ENCODE measurements at regions not wholly inside any gene's neighbourhood (a gene's known extent, or its start where the extent isn't known, plus 50 kb on each side); places are given as distances from the start of the nearest gene placed in this dataset.

DNA sequence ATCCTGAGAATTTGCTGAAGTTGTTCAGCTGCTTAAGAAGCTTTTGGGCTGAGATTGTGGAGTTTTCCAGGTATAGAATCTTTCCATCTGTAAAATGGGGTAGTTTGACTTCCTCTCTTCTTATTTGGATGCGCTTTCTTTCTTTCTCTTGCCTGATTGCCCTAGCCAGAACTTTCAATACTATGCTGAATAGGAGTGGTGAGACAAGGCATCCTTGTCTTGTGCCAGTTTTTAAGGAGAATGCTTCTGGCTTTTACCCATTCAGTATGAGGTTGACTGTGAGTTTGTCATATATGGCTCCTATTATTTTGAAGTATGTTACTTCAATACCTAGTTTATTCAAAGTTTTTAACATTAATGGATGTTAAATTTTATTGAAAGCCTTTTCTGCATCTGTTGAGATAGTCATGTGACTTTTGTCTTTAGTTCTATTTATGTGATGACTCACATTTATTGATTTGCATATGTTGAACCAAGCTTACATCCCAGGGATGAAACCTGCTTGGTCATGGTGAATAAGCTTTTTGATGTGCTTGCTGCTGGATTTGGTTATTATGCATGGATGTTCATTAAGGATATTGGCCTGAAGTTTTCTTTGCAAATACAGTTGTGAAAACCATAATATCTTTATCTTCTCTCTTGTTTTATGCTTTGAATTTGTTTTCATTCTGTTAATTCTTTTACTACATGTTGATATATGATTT is 573.8 kb upstream of the NDST4 start:
- dilution Hi-C loops (cut with HindIII; ENCODE audit: low sequenced_read_pairs, unreplicated experiment), result no loop called here
- intact Hi-C loops (cut with micrococcal nuclease), result no loop called here

More for the DNA sequence above, 573.8 kb upstream of the NDST4 start:
- no peak overlapping the region for H3K18ac ChIP-seq (ENCODE audit: low read depth, low read length)
- H2BK20ac ChIP-seq (ENCODE audit: low read depth, low read length), result no peak overlapping the region
- H3K36me3 ChIP-seq (ENCODE audit: control insufficient read depth, insufficient read depth, low read length), result no peaks in the 10 kb centered on the region
- H4K20me1 ChIP-seq (ENCODE audit: insufficient read depth, low read length), result no peaks in the 10 kb centered on the region
- BruUV-seq (replicated peaks), result no TSS peak
- CTCF ChIA-PET, result no interaction called here
- H2BK120ac ChIP-seq (ENCODE audit: low read depth, low read length), result no peak overlapping the region
- no peak overlapping the region for H3K4ac ChIP-seq (ENCODE audit: low read depth, low read length)
- H2AK5ac ChIP-seq (ENCODE audit: low read depth, low read length), result no peak overlapping the region
- H2BK5ac ChIP-seq (ENCODE audit: low read depth, low read length, poor library complexity, severe bottlenecking), result no peak overlapping the region
- H2BK15ac ChIP-seq (ENCODE audit: low read depth, low read length), result no peak overlapping the region
- in situ Hi-C loops (cut with MboI; ENCODE audit: low sequenced_read_pairs), result no loop called here
- H3K4me1 ChIP-seq (ENCODE audit: control insufficient read depth, insufficient read depth, low read length), result no peaks in the 10 kb centered on the region
- no peaks in the 10 kb centered on the region for H3K79me1 ChIP-seq (ENCODE audit: low read depth in 1 of 2, low read length in 2 of 2)
- no peak for DNase-seq
- no peak for ATAC-seq (ENCODE audit: low read depth)
- no peak overlapping the region for H3K23ac ChIP-seq (ENCODE audit: low read depth, low read length)
- H3K9me3 ChIP-seq (ENCODE audit: control insufficient read depth, insufficient read depth, low read length), result no peaks in the 10 kb centered on the region
- no peak overlapping the region for H4K91ac ChIP-seq (ENCODE audit: insufficient read depth, low read depth, low read length)
- H3K56ac ChIP-seq (ENCODE audit: extremely low read depth, insufficient read depth, low read length), result no peak overlapping the region
- H3K27ac ChIP-seq (ENCODE audit: insufficient read depth, low read length), result no peak overlapping the region
- H3K27me3 ChIP-seq (ENCODE audit: control insufficient read depth, insufficient read depth, low read length), result no peaks in the 10 kb centered on the region
- H2AK9ac ChIP-seq (replicated peaks; ENCODE audit: low read depth, low read length, poor library complexity), result no peak overlapping the region
- no peak overlapping the region for H3K4me3 ChIP-seq (ENCODE audit: insufficient read depth, low read depth, low read length)
- no CpG with 5 or more reads among the region's 1 CpG for WGBS, 2 experiments (ENCODE audit: extremely low coverage in 2 of 2, insufficient read length in 1 of 2)
- no peak for TF ChIP-seq MXI1 (IDR thresholded peaks at IDR 0.05; ENCODE audit: borderline replicate concordance, low read depth, low read length)
- no peak for TF ChIP-seq CHD1 (IDR thresholded peaks at IDR 0.05; ENCODE audit: low read depth, low read length)
- TF ChIP-seq CEBPB (IDR thresholded peaks at IDR 0.05; ENCODE audit: low read depth, low read length), result no peak
- no peak for TF ChIP-seq MAFK (IDR thresholded peaks at IDR 0.05; ENCODE audit: low read depth, low read length)
- no peak for TF ChIP-seq RCOR1 (IDR thresholded peaks at IDR 0.05; ENCODE audit: insufficient replicate concordance, low read length)
- no peak for TF ChIP-seq MAZ (IDR thresholded peaks at IDR 0.05; ENCODE audit: borderline replicate concordance, low read depth, low read length)
- no peak for TF ChIP-seq RAD21 (IDR thresholded peaks at IDR 0.05; ENCODE audit: low read length)
- TF ChIP-seq POLR2A (IDR thresholded peaks at IDR 0.05; ENCODE audit: low read depth, low read length), result no peak
- TF ChIP-seq RFX5 (IDR thresholded peaks at IDR 0.05; ENCODE audit: low read depth, low read length), result no peak
- no peak for TF ChIP-seq BHLHE40 (IDR thresholded peaks at IDR 0.05; ENCODE audit: low read depth, low read length)
- H4K8ac ChIP-seq (ENCODE audit: low read depth in 2 of 2, low read length in 2 of 2), result no peak overlapping the region
- no peak overlapping the region for H2AFZ ChIP-seq (replicated peaks; ENCODE audit: low read length, poor library complexity)
- H3K9me1 ChIP-seq (ENCODE audit: insufficient read depth, low read length), result no peaks in the 10 kb centered on the region
- no peak overlapping the region for H4K5ac ChIP-seq (ENCODE audit: low read depth, low read length)
- POLR2A ChIA-PET (ENCODE audit: unreplicated experiment), result no interaction called here
- H3K9ac ChIP-seq (ENCODE audit: low read depth, low read length), result no peak overlapping the region
- no peak overlapping the region for H3K4me2 ChIP-seq (ENCODE audit: low read depth, low read length)
- H3K14ac ChIP-seq (replicated peaks; ENCODE audit: low read depth, low read length), result no peak overlapping the region

All from IMR-90 (cell line).